B cell (primary cell): ENCODE measurements at regions not wholly inside any gene's neighbourhood (a gene's known extent, or its start where the extent isn't known, plus 50 kb on each side); places are given as distances from the start of the nearest gene placed in this dataset.
"Not testable (repeated sequence)": the region's sequence is repeated elsewhere in the genome, so short reads cannot be mapped to it uniquely, and the experiment has no call there.

Experiments used
- ATAC-seq: fragments of 200-7000 bp; cut with Tn5 transposase; one replicate; pipeline ENCODE4 v1.10.0; 2021; ENCODE audit warnings: low read depth, mild to moderate bottlenecking, moderate number of reproducible peaks, moderate library complexity
- CTCF ChIA-PET: fragments of 350-600 bp; sonication (Branson Sonifier 250); formaldehyde crosslinking; loops from one replicate; lab custom pipeline; 2021; ENCODE audit warnings: antibody characterized with exemption, inconsistent platforms; lab: Charles Lee
- POLR2A ChIA-PET: fragments of 350-600 bp; sonication (Branson Sonifier 250); formaldehyde crosslinking; loops from one replicate; lab custom pipeline; 2021; ENCODE audit warnings: antibody characterized with exemption; lab: Charles Lee
- DNase-seq: peaks from one replicate; pipeline ENCODE4 v3.0.0; 2013
- H2AFZ ChIP-seq: 2 replicates; pipeline ENCODE4 v1.6.1; 2012; ENCODE audit warnings: mild to moderate bottlenecking, low read depth, low read length; ENCODE audit not compliant: insufficient read depth, poor library complexity, severe bottlenecking
- H3K27ac ChIP-seq, 2 donors: 1 replicate in 1 of 2; 2 replicates in 1 of 2; pipeline ENCODE4 v1.5.1; 2012 to 2013; ENCODE audit warnings: low read length in 2 of 2, mild to moderate bottlenecking in 2 of 2, moderate library complexity in 1 of 2
- H3K27me3 ChIP-seq, 4 experiments: fragments of 200-600 bp in 1 of 4; sonication (generic) in 1 of 4; replicated peaks in 1 of 4; 1 replicate in 2 of 4; 2 replicates in 2 of 4; pipeline versions ENCODE4 v1.6.1 to v1.7.0; 2013 to 2016; ENCODE audit warnings: low read length in 3 of 4, mild to moderate bottlenecking in 2 of 4, mixed read lengths in 1 of 4, moderate library complexity in 1 of 4; ENCODE audit not compliant: insufficient read depth in 4 of 4, control insufficient read depth in 3 of 4; ENCODE audit errors: control extremely low read depth in 1 of 4
- H3K36me3 ChIP-seq, 2 experiments: replicated peaks in 1 of 2; 1 replicate in 1 of 2; 2 replicates in 1 of 2; pipeline versions ENCODE4 v1.6.1 to v1.7.1; 2013; ENCODE audit warnings: low read length in 1 of 2; ENCODE audit not compliant: insufficient read depth in 2 of 2, control insufficient read depth in 1 of 2; ENCODE audit errors: control extremely low read depth in 1 of 2, extremely low read depth in 1 of 2
- H3K4me1 ChIP-seq, 2 donors: fragments of 200-600 bp in 1 of 2; sonication (generic) in 1 of 2; 1 replicate in 1 of 2; 2 replicates in 1 of 2; pipeline versions ENCODE4 v1.5.1 to v1.6.1; 2013 to 2017; ENCODE audit warnings: low read length in 2 of 2; ENCODE audit not compliant: control insufficient read depth in 2 of 2, insufficient read depth in 2 of 2
- H3K4me2 ChIP-seq: replicated peaks from 2 replicates; pipeline ENCODE3; 2012; ENCODE audit warnings: mild to moderate bottlenecking, low read depth, low read length; ENCODE audit not compliant: poor library complexity, severe bottlenecking
- H3K4me3 ChIP-seq, 5 experiments: fragments of 200-600 bp in 1 of 5; sonication (generic) in 1 of 5; 1 replicate in 3 of 5; 2 replicates in 2 of 5; pipeline versions ENCODE4 v1.5.1 to v1.7.0; 2011 to 2016; ENCODE audit warnings: low read length in 4 of 5, mild to moderate bottlenecking in 4 of 5, low read depth in 2 of 5, control low read depth in 1 of 5, moderate library complexity in 1 of 5; ENCODE audit not compliant: insufficient read depth in 1 of 5; ENCODE audit errors: control extremely low read depth in 1 of 5, extremely low read depth in 1 of 5
- H3K79me2 ChIP-seq: fragments of 200-600 bp; sonication (generic); one replicate; pipeline ENCODE4 v1.6.0; 2016; ENCODE audit warnings: low read length; ENCODE audit not compliant: control insufficient read depth, insufficient read depth
- H3K9ac ChIP-seq: fragments of 200-600 bp; sonication (generic); 2 replicates; pipeline ENCODE4 v1.6.1; 2017; ENCODE audit warnings: mild to moderate bottlenecking, low read length, moderate library complexity
- H3K9me3 ChIP-seq, 3 donors: one replicate each; pipeline versions ENCODE4 v1.6.1 to v1.7.1; 2013; ENCODE audit warnings: low read length in 2 of 3; ENCODE audit not compliant: control insufficient read depth in 2 of 3, insufficient read depth in 1 of 3; ENCODE audit errors: control extremely low read depth in 1 of 3
- H4K20me1 ChIP-seq: 2 replicates; pipeline ENCODE4 v1.6.0; 2012; ENCODE audit warnings: mild to moderate bottlenecking, low read length; ENCODE audit not compliant: insufficient read depth, control insufficient read depth, poor library complexity, severe bottlenecking
- H3K27ac Mint-ChIP-seq: one replicate; pipeline ENCODE4 v1.8.0; 2021; ENCODE audit warnings: mixed read lengths
- H3K27me3 Mint-ChIP-seq: one replicate; pipeline ENCODE4 v1.8.0; 2021; ENCODE audit warnings: mixed read lengths
- H3K4me1 Mint-ChIP-seq: one replicate; pipeline ENCODE4 v1.8.0; 2021; ENCODE audit warnings: mixed read lengths
- H3K4me3 Mint-ChIP-seq: one replicate; pipeline ENCODE4 v1.8.0; 2021; ENCODE audit warnings: mixed read lengths
- H3K9me3 Mint-ChIP-seq: one replicate; pipeline ENCODE4 v1.8.0; 2022; ENCODE audit warnings: mixed read lengths; ENCODE audit not compliant: insufficient read depth
- CTCF ChIP-seq: fragments of 200-600 bp; IDR thresholded peaks from one replicate; pipeline ENCODE4 v1.8.0; 2022; ENCODE audit warnings: antibody characterized with exemption, mild to moderate bottlenecking
- EZH2 ChIP-seq: IDR thresholded peaks from 2 replicates; pipeline ENCODE4 v1.6.1; 2012; ENCODE audit warnings: borderline replicate concordance, low read depth, mild to moderate bottlenecking, moderate library complexity, low read length; ENCODE audit not compliant: insufficient read depth, poor library complexity, severe bottlenecking
- WGBS: methylation state at CpG from one replicate; pipeline ENCODE4 v1.1.5; 2013; ENCODE audit warnings: missing lambda C conversion rate; ENCODE audit not compliant: insufficient coverage; 5-methylcytosine and 5-hydroxymethylcytosine counted together
- intact Hi-C: fragments of 100-400 bp; cut with micrococcal nuclease; formaldehyde crosslinking; loops from one replicate; pipeline ENCODE4 v1.10.0; 2022

DNA sequence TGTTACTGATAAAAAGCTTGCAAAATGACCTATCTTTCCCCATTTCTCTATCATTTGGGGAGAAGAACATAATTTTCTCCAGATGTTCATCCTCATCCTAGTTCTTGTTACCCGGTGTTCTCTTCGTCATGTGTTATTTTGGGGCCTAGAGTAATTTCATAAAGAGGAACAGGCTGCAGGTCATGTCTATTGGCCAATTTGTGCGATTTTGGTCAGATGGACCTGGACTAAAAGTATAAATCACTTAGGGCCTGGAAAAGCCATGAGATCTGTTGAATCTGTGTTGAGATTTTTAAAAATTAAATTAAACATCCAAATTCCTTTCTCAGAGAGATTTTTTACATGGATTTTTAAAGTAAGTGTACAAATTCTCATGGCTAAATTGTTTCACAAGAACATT is 241.3 kb upstream of the PLXNA2 start:
- ChIA-PET CTCF (no interaction called here), POLR2A (no interaction called here)
- Histone ChIP-seq H3K9me3 (no peaks in the 10 kb centered on the region), H3K27me3 (no peaks in the 10 kb centered on the region), H3K9ac (no peak overlapping the region), H2AFZ (no peak overlapping the region), H3K4me3 (no peak overlapping the region), H3K4me1 (no peaks in the 10 kb centered on the region), H3K27ac (no peak overlapping the region), H3K79me2 (no peaks in the 10 kb centered on the region), H3K36me3 (no peaks in the 10 kb centered on the region), H3K4me2 (no peak overlapping the region), H4K20me1 (no peaks in the 10 kb centered on the region)
- TF ChIP-seq EZH2 (no peak), CTCF (no peak)
- intact Hi-C loops, result no loop called here
- no peaks in the 10 kb centered on the region for H3K27me3 Mint-ChIP-seq
- 100% methylated on average over 2 of the region's 3 CpGs for WGBS
- no peaks in the 10 kb centered on the region for H3K9me3 Mint-ChIP-seq
- no peak overlapping the region for H3K27ac Mint-ChIP-seq
- DNase-seq (no peak), ATAC-seq (no peak)
- no peak overlapping the region for H3K4me3 Mint-ChIP-seq
- H3K4me1 Mint-ChIP-seq, result no peaks in the 10 kb centered on the region

- Mint-ChIP-seq H3K27me3 (no peaks in the 10 kb centered on the region), H3K4me3 (no peak overlapping the region), H3K4me1 (no peaks in the 10 kb centered on the region), H3K27ac (no peak overlapping the region), H3K9me3 (no peaks in the 10 kb centered on the region)
- Histone ChIP-seq H3K4me1 (no peaks in the 10 kb centered on the region), H3K9ac (no peak overlapping the region), H2AFZ (no peak overlapping the region), H3K4me3 (no peak overlapping the region), H3K9me3 (no peaks in the 10 kb centered on the region), H3K27ac (no peak overlapping the region), H3K27me3 (no peaks in the 10 kb centered on the region), H3K79me2 (no peaks in the 10 kb centered on the region), H3K36me3 (no peaks in the 10 kb centered on the region), H4K20me1 (no peaks in the 10 kb centered on the region), H3K4me2 (no peak overlapping the region)
- ATAC-seq, result no peak
- ChIA-PET POLR2A (no interaction called here), CTCF (no interaction called here)
- DNase-seq, result no peak
- no peak for TF ChIP-seq EZH2
- TF ChIP-seq CTCF, result no peak
- intact Hi-C loops, result no loop called here
Measured at GRCh38 chr1:208486677-208487076, 242.5 kb upstream of the PLXNA2 start.

DNA sequence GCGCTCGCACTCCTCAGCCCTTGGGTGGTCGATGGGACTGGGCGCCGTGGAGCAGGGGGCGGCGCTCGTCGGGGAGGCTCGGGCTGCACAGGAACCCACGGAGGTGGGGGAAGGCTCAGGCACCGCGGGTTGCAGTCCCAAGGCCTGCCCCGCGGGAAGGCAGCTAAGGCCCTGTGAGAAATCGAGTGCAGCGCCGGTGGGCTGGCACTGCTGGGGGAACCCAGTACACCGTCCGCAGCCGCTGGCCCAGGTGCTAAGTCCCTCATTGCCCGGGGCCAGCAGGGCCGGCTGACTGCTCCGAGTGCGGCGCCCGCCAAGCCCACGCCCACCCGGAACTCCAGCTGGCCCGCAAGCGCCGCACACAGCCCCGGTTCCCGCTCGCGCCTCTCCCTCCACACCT is 244.2 kb upstream of the PLXNA2 start:
- ATAC-seq, H3K79me2 ChIP-seq, H3K9me3 Mint-ChIP-seq, H3K4me1 ChIP-seq, H4K20me1 ChIP-seq, intact Hi-C loops, H3K27ac ChIP-seq, H3K27ac Mint-ChIP-seq, H3K4me1 Mint-ChIP-seq, H3K9me3 ChIP-seq, H3K4me3 ChIP-seq, H3K4me3 Mint-ChIP-seq, H3K36me3 ChIP-seq, POLR2A ChIA-PET, H2AFZ ChIP-seq, H3K9ac ChIP-seq, H3K4me2 ChIP-seq, CTCF ChIA-PET, H3K27me3 Mint-ChIP-seq, H3K27me3 ChIP-seq, DNase-seq: not testable (repeated sequence)
- 95% methylated on average over 18 of the region's 36 CpGs for WGBS
